Fibroblast of lung (primary cell): ENCODE measurements at regions not wholly inside any gene's neighbourhood (a gene's known extent, or its start where the extent isn't known, plus 50 kb on each side); places are given as distances from the start of the nearest gene placed in this dataset.

ENCODE experiments used
- DNase-seq, 2 donors: peaks; one replicate each; pipeline versions ENCODE4 v3.0.0 to v3.0.0-alpha.2; 2010; ENCODE audit warnings: low read depth in 2 of 2
- H2AFZ ChIP-seq: 2 replicates; pipeline ENCODE4 v1.5.1; 2012; ENCODE audit warnings: low read length, control low read depth, inconsistent platforms
- H3K27ac ChIP-seq: 2 replicates; pipeline ENCODE4 v1.5.1; 2011; ENCODE audit warnings: low read length, control low read depth; ENCODE audit not compliant: insufficient read depth
- H3K27me3 ChIP-seq: 2 replicates; pipeline ENCODE4 v1.5.1; 2011; ENCODE audit warnings: mild to moderate bottlenecking, low read length; ENCODE audit not compliant: control insufficient read depth, insufficient read depth
- H3K36me3 ChIP-seq: 2 replicates; pipeline ENCODE4 v1.5.1; 2011; ENCODE audit warnings: low read length; ENCODE audit not compliant: control insufficient read depth, insufficient read depth
- H3K4me1 ChIP-seq: 2 replicates; pipeline ENCODE4 v1.5.1; 2011; ENCODE audit warnings: low read length; ENCODE audit not compliant: control insufficient read depth, insufficient read depth; ENCODE audit errors: extremely low read depth
- H3K4me2 ChIP-seq: 2 replicates; pipeline ENCODE4 v1.5.1; 2011; ENCODE audit warnings: low read length, control low read depth; ENCODE audit not compliant: insufficient read depth; ENCODE audit errors: extremely low read depth
- H3K4me3 ChIP-seq, 4 experiments: fragments of 200-600 bp in 1 of 4; sonication (generic) in 1 of 4; replicated peaks in 1 of 4; 2 replicates each; pipeline ENCODE4 v1.5.1; 2011 to 2016; ENCODE audit warnings: low read length in 4 of 4, low read depth in 3 of 4, mild to moderate bottlenecking in 3 of 4, control low read depth in 2 of 4, inconsistent platforms in 1 of 4, mixed read lengths in 1 of 4; ENCODE audit not compliant: insufficient read depth in 1 of 4; ENCODE audit errors: control extremely low read depth in 1 of 4
- H3K79me2 ChIP-seq: 2 replicates; pipeline ENCODE4 v1.5.1; 2012; ENCODE audit warnings: mild to moderate bottlenecking, low read length, inconsistent platforms; ENCODE audit not compliant: control insufficient read depth, insufficient read depth
- H3K9ac ChIP-seq: 2 replicates; pipeline ENCODE4 v1.5.1; 2011; ENCODE audit warnings: mild to moderate bottlenecking, low read length, control low read depth; ENCODE audit not compliant: insufficient read depth
- H3K9me3 ChIP-seq: 2 replicates; pipeline ENCODE4 v1.5.1; 2012; ENCODE audit warnings: low read depth, low read length; ENCODE audit not compliant: control insufficient read depth, insufficient read depth
- H4K20me1 ChIP-seq: 2 replicates; pipeline ENCODE4 v1.5.1; 2011; ENCODE audit warnings: low read length; ENCODE audit not compliant: control insufficient read depth, insufficient read depth; ENCODE audit errors: extremely low read depth
- CTCF ChIP-seq, 2 donors: IDR thresholded peaks in 1 of 2; conservative IDR thresholded peaks in 1 of 2; 1 replicate in 1 of 2; 2 replicates in 1 of 2; pipeline ENCODE4 v1.5.1; 2011 to 2012; ENCODE audit warnings: low read length in 2 of 2, control low read depth in 1 of 2, inconsistent platforms in 1 of 2, low read depth in 1 of 2, mild to moderate bottlenecking in 1 of 2
- EZH2 ChIP-seq: IDR thresholded peaks from 2 replicates; pipeline ENCODE4 v1.5.1; 2012; ENCODE audit warnings: low read length, control low read depth, mild to moderate bottlenecking; ENCODE audit errors: missing control alignments

DNA sequence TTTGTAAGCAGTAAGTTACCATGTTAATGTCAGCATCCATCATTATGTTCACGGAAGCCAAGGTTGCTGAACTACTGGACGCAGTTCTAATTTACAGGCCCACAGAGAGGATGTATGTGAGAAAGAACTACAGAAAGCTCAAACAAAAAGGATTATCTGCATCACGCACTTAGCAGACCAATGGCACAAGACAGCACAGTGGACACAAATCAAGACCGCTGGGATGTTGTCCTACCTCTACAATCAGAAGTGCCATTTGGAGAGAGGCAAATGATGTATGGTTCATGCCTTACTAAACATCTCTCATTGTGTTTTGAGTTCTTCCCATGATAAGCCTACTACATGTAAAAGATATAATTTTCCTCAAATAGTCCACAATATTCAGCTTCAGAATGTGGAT is 330.7 kb upstream of the CHAC2 start:
- H4K20me1 ChIP-seq: no peaks in the 10 kb centered on the region
- H3K4me3 ChIP-seq: no peak overlapping the region
- H3K4me2 ChIP-seq: no peak overlapping the region
- H2AFZ ChIP-seq: no peak overlapping the region
- no peaks in the 10 kb centered on the region for H3K4me1 ChIP-seq
- H3K27ac ChIP-seq: no peak overlapping the region
- no peak for DNase-seq
- H3K27me3 ChIP-seq: no peaks in the 10 kb centered on the region
- no peak overlapping the region for H3K9ac ChIP-seq
- no peaks in the 10 kb centered on the region for H3K9me3 ChIP-seq
- no peaks in the 10 kb centered on the region for H3K79me2 ChIP-seq
- TF ChIP-seq EZH2 (no peak), CTCF (conservative IDR thresholded peaks at IDR 0.05 in 1 of 2, IDR thresholded peaks at IDR 0.05 in 1 of 2; ENCODE audit: low read depth in 1 of 2, low read length in 2 of 2) (no peak)
- no peaks in the 10 kb centered on the region for H3K36me3 ChIP-seq

DNA sequence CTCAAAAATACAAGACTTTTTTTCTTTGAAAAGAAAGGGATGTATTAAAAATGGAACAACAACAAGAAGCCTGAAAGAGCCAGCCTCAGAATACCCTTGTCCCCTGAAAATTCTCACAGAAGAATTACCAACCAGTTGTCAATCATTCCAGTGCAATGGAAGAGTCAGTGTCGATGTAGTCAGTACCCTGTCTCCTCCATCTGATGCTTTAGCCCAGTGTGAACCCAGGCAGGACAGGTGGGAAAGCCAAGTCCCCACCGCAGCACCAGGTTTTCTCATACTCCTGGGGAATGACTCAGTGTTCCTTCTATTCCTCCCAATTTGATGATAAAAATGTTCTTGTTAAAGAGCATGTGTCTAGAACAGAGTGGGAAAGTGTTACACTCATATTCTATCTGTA is 332.0 kb upstream of the CHAC2 start:
- Histone ChIP-seq H3K4me2 (no peak overlapping the region), H3K36me3 (no peaks in the 10 kb centered on the region), H3K9me3 (no peaks in the 10 kb centered on the region), H3K9ac (no peak overlapping the region), H3K4me1 (no peaks in the 10 kb centered on the region), H3K27ac (no peak overlapping the region), H2AFZ (no peak overlapping the region), H3K79me2 (no peaks in the 10 kb centered on the region), H3K27me3 (no peaks in the 10 kb centered on the region), H4K20me1 (no peaks in the 10 kb centered on the region), H3K4me3 (no peak overlapping the region)
- TF ChIP-seq EZH2 (no peak), CTCF (conservative IDR thresholded peaks at IDR 0.05 in 1 of 2, IDR thresholded peaks at IDR 0.05 in 1 of 2; ENCODE audit: low read depth in 1 of 2, low read length in 2 of 2) (no peak)
- DNase-seq: no peak

DNA sequence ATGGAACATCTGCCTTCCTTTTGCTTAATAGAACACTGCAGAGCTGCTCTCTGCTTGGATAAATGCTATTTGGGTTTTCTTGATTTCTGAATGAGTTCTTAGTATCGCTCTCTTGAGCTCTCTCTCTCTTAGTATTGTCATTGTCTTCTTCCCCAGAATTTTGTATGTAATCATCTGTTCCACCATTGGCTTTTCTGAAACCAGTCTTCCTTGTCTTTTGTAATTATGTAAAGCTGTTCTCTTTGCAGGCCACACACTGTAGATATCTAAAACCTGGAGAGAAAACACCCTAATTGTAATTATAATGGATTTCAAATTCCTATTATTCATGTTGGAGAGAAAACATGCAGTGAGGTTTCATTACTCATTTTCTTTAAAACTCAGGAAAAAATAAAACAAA is 333.1 kb upstream of the CHAC2 start:
- TF ChIP-seq CTCF (conservative IDR thresholded peaks at IDR 0.05 in 1 of 2, IDR thresholded peaks at IDR 0.05 in 1 of 2; ENCODE audit: low read depth in 1 of 2, low read length in 2 of 2): no peak
- TF ChIP-seq EZH2: no peak
- Histone ChIP-seq H3K4me1 (no peaks in the 10 kb centered on the region), H3K4me2 (no peak overlapping the region), H3K79me2 (no peaks in the 10 kb centered on the region), H3K27ac (no peak overlapping the region), H3K36me3 (no peaks in the 10 kb centered on the region), H3K4me3 (no peak overlapping the region), H3K9ac (no peak overlapping the region), H3K9me3 (no peaks in the 10 kb centered on the region), H3K27me3 (no peaks in the 10 kb centered on the region), H2AFZ (no peak overlapping the region), H4K20me1 (no peaks in the 10 kb centered on the region)
- DNase-seq: no peak
